Endodermal cell (in vitro differentiated cells): ENCODE measurements at regions not wholly inside any gene's neighbourhood (a gene's known extent, or its start where the extent isn't known, plus 50 kb on each side); places are given as distances from the start of the nearest gene placed in this dataset.

ENCODE experiments used
- DNase-seq: peaks from one replicate; pipeline ENCODE4 v3.0.0-alpha.2; 2017
- H3K27ac ChIP-seq: 2 replicates; pipeline ENCODE4 v1.5.1; 2013; ENCODE audit warnings: mild to moderate bottlenecking, low read depth, low read length, moderate library complexity
- H3K27me3 ChIP-seq: 2 replicates; pipeline ENCODE4 v1.6.1; 2013; ENCODE audit warnings: mild to moderate bottlenecking, low read length, moderate library complexity; ENCODE audit not compliant: insufficient read depth, control insufficient read depth, poor library complexity, severe bottlenecking
- H3K36me3 ChIP-seq: 2 replicates; pipeline ENCODE4 v1.7.0; 2013; ENCODE audit warnings: mild to moderate bottlenecking, low read length, moderate library complexity; ENCODE audit not compliant: control insufficient read depth, insufficient read depth
- H3K4me1 ChIP-seq: one replicate; pipeline ENCODE4 v1.7.0; 2013; ENCODE audit warnings: low read length; ENCODE audit not compliant: control insufficient read depth, insufficient read depth
- H3K4me3 ChIP-seq: 2 replicates; pipeline ENCODE4 v1.5.1; 2013; ENCODE audit warnings: mild to moderate bottlenecking, low read length, moderate library complexity
- H3K9ac ChIP-seq: 2 replicates; pipeline ENCODE4 v1.6.1; 2013; ENCODE audit warnings: mild to moderate bottlenecking, low read length, moderate library complexity; ENCODE audit not compliant: poor library complexity, severe bottlenecking; ENCODE audit errors: extremely low read depth
- H3K9me3 ChIP-seq: 2 replicates; pipeline ENCODE4 v1.6.1; 2013; ENCODE audit warnings: mild to moderate bottlenecking, low read length, moderate library complexity; ENCODE audit not compliant: control insufficient read depth
- H3K27ac Mint-ChIP-seq: 2 replicates; pipeline ENCODE4 v1.8.0; 2020; ENCODE audit warnings: mixed read lengths
- H3K27me3 Mint-ChIP-seq: 2 replicates; pipeline ENCODE4 v1.8.0; 2021; ENCODE audit warnings: mild to moderate bottlenecking, mixed read lengths; ENCODE audit not compliant: insufficient read depth
- H3K36me3 Mint-ChIP-seq: 2 replicates; pipeline ENCODE4 v1.8.0; 2020; ENCODE audit warnings: low read depth, mixed read lengths
- H3K4me1 Mint-ChIP-seq: 2 replicates; pipeline ENCODE4 v1.8.0; 2020; ENCODE audit warnings: mixed read lengths
- H3K4me3 Mint-ChIP-seq: 2 replicates; pipeline ENCODE4 v1.8.0; 2020; ENCODE audit warnings: mild to moderate bottlenecking, moderate library complexity, mixed read lengths
- H3K9me3 Mint-ChIP-seq: 2 replicates; pipeline ENCODE4 v1.8.0; 2020; ENCODE audit warnings: mild to moderate bottlenecking, mixed read lengths
- WGBS, 2 experiments: methylation state at CpG; one replicate each; pipeline versions ENCODE4 v1.1.5 to v1.1.7; 2013; ENCODE audit warnings: missing lambda C conversion rate in 2 of 2, mixed read lengths in 1 of 2; ENCODE audit not compliant: insufficient coverage in 1 of 2, insufficient read length in 1 of 2; 5-methylcytosine and 5-hydroxymethylcytosine counted together
- TF ChIP-seq, protein P1 (sequence below): fragments of 200-600 bp; sonication (generic); conservative IDR thresholded peaks from 2 replicates; pipeline ENCODE4 v1.5.0; 2021; ENCODE audit warnings: antibody characterized with exemption, mild to moderate bottlenecking

DNA sequence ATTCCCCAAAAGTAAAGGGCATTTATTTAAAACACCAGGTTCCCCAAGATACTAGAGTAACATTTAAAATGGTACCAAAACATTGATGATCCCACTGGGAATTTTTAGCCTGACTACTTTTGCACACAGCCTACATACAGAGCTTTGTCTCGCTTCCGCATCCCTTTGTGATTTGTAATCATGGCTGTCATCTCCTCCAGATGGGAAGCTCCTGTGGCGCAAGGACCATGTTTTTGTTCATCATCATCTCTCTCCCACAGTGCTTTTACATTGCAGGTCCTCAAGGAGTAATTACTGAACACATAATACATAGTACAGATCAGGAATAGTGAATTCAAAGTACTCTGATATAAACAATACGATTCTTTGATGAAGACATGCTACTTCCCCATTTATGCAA, 231.2 kb upstream of the MTNR1B start:
- WGBS, 2 experiments: 95 to 100% methylated on average over 3 to 4 of the region's 4 CpGs
- Histone ChIP-seq H3K4me3 (no peak overlapping the region), H3K27me3 (peaks cover 3% of the 10 kb centered on the region), H3K9ac (no peak overlapping the region), H3K36me3 (no peaks in the 10 kb centered on the region), H3K4me1 (no peaks in the 10 kb centered on the region), H3K9me3 (no peaks in the 10 kb centered on the region), H3K27ac (no peak overlapping the region)
- TF ChIP-seq, protein P1, sequence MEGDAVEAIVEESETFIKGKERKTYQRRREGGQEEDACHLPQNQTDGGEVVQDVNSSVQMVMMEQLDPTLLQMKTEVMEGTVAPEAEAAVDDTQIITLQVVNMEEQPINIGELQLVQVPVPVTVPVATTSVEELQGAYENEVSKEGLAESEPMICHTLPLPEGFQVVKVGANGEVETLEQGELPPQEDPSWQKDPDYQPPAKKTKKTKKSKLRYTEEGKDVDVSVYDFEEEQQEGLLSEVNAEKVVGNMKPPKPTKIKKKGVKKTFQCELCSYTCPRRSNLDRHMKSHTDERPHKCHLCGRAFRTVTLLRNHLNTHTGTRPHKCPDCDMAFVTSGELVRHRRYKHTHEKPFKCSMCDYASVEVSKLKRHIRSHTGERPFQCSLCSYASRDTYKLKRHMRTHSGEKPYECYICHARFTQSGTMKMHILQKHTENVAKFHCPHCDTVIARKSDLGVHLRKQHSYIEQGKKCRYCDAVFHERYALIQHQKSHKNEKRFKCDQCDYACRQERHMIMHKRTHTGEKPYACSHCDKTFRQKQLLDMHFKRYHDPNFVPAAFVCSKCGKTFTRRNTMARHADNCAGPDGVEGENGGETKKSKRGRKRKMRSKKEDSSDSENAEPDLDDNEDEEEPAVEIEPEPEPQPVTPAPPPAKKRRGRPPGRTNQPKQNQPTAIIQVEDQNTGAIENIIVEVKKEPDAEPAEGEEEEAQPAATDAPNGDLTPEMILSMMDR: no peak
- H3K9me3 Mint-ChIP-seq: no peaks in the 10 kb centered on the region
- DNase-seq: no peak
- no peak overlapping the region for H3K27ac Mint-ChIP-seq
- H3K27me3 Mint-ChIP-seq: peaks cover 3% of the 10 kb centered on the region
- no peak overlapping the region for H3K4me3 Mint-ChIP-seq
- H3K4me1 Mint-ChIP-seq: no peaks in the 10 kb centered on the region
- H3K36me3 Mint-ChIP-seq: no peaks in the 10 kb centered on the region

DNA sequence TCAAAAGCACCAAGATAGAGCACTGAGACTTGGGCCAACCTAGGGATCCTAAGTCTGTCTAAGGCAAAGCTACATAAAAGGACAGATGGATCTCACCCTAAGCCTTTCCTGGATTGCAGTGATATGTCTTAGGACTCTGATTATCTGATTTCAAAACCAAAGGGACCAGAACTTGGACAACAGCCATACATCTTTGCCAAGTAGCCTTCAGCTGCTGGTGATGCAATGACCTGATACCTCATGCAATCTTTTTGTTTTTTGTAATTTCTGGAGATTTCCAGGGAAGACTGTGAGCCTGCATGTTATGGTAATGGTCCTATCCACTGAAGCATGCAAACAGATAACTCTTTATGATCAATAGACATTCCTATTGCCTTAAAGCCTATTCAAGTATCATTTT, 230.4 kb upstream of the MTNR1B start:
- Histone ChIP-seq H3K4me3 (no peak overlapping the region), H3K9me3 (no peaks in the 10 kb centered on the region), H3K36me3 (no peaks in the 10 kb centered on the region), H3K27ac (no peak overlapping the region), H3K4me1 (no peaks in the 10 kb centered on the region), H3K27me3 (no peaks in the 10 kb centered on the region), H3K9ac (no peak overlapping the region)
- TF ChIP-seq, protein P1: no peak
- no peaks in the 10 kb centered on the region for H3K36me3 Mint-ChIP-seq
- no peak overlapping the region for H3K4me3 Mint-ChIP-seq
- no peaks in the 10 kb centered on the region for H3K4me1 Mint-ChIP-seq
- no peaks in the 10 kb centered on the region for H3K27me3 Mint-ChIP-seq
- H3K9me3 Mint-ChIP-seq: no peaks in the 10 kb centered on the region
- no peak overlapping the region for H3K27ac Mint-ChIP-seq
- DNase-seq: no peak

DNA sequence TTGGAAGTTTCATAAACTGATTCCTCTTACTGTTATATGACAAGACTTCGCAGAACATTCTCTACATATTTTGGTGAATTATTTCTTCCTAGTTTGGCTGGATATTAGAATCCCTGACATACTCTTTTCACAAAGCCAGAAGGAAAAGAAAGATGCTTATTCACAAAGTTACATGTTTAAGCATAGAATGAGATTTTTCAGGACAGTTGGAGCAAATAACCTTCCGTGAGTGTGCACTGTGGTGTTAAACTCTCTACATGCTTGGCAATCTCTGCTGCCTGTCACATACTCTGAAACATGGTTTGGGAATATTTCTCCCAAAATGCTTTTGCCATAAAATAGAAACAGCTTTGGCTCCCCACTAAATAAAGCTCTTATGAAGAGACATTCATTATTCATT, 230.0 kb upstream of the MTNR1B start:
- no peaks in the 10 kb centered on the region for H3K4me1 ChIP-seq
- H3K36me3 ChIP-seq: no peaks in the 10 kb centered on the region
- Mint-ChIP-seq H3K4me1 (no peaks in the 10 kb centered on the region), H3K27me3 (no peaks in the 10 kb centered on the region), H3K4me3 (no peak overlapping the region), H3K9me3 (no peaks in the 10 kb centered on the region), H3K27ac (peak overlapping the region; percentile 18), H3K36me3 (no peaks in the 10 kb centered on the region)
- H3K9ac ChIP-seq: no peak overlapping the region
- WGBS, 2 experiments: 95 to 100% methylated on average over 2 of the region's 2 CpGs
- no peak for DNase-seq
- H3K27ac ChIP-seq: no peak overlapping the region
- H3K9me3 ChIP-seq: no peaks in the 10 kb centered on the region
- H3K27me3 ChIP-seq: no peaks in the 10 kb centered on the region
- H3K4me3 ChIP-seq: no peak overlapping the region
- TF ChIP-seq, protein P1: no peak
